ENCODE measurements at regions not wholly inside any gene's neighbourhood (a gene's known extent, or its start where the extent isn't known, plus 50 kb on each side); places are given as distances from the start of the nearest gene placed in this dataset.
"Not testable (repeated sequence)": the region's sequence is repeated elsewhere in the genome, so short reads cannot be mapped to it uniquely, and the experiment has no call there.

- peak overlapping the region; percentile 82 for H3K4me3 ChIP-seq (ENCODE audit: low read depth, low read length)
Measured at GRCh38 chr1:148309940-148310500, 157.9 kb upstream of the NBPF11 start.

GRCh38 chr1:148308832-148309458 is 156.9 kb upstream of the NBPF11 start:
- peak overlapping the region; percentile 82 for H3K4me3 ChIP-seq (ENCODE audit: low read depth, low read length)

More at GRCh38 chr1:148309940-148310500, 157.9 kb upstream of the NBPF11 start:
- Histone ChIP-seq H3K4me1 (ENCODE audit: control insufficient read depth, insufficient read depth, low read length) (peaks cover 7% of the 10 kb centered on the region; the same call in 1 of the 2 replicates), H3K9ac (ENCODE audit: low read depth, low read length) (peak overlapping the region; percentile 7; the same call in 1 of the 2 replicates), H3K36me3 (ENCODE audit: control insufficient read depth, insufficient read depth, low read length) (no peaks in the 10 kb centered on the region), H3K27ac (ENCODE audit: low read depth, low read length) (no peak overlapping the region), H3K27me3 (ENCODE audit: control insufficient read depth, insufficient read depth, low read length) (peaks cover 65% of the 10 kb centered on the region), H3K9me3 (ENCODE audit: control insufficient read depth, insufficient read depth, low read length) (no peaks in the 10 kb centered on the region)

DNA sequence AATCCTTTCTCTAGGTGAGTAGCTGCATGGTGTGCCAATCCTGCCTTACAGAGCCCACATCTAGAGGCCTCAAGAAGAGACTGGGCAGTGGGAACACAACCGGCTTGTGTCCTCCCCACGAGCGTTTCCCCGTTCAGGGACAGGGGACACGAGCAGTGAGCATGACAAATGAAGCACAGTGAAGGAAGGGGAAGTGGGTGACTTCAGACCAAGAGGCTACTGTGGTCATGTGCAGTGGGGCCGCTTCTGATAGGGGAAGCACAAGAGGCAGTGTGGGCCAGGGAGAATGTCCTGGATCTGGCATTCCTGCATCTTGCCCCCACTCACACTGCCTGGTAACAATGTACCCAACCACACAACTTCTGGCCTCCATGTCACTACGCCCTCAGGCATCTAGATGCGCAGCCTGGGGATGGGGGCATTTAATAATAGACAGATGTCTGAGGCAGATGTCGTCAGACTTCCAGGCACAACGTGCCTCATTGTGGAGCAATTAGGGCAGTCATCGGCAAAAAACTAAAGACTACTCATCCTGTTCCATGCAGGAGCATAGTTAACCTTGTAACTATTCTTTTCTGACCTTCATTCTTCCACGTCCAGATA is 155.6 kb upstream of the NBPF11 start:
- Histone ChIP-seq H3K4me1 (ENCODE audit: control insufficient read depth, insufficient read depth, low read length) (peaks cover 11% of the 10 kb centered on the region; the same call in 1 of the 2 replicates), H3K27ac (ENCODE audit: low read depth, low read length) (no peak overlapping the region), H3K9me3 (ENCODE audit: control insufficient read depth, insufficient read depth, low read length) (no peaks in the 10 kb centered on the region), H3K27me3 (ENCODE audit: control insufficient read depth, insufficient read depth, low read length) (peaks cover 58% of the 10 kb centered on the region), H3K36me3 (ENCODE audit: control insufficient read depth, insufficient read depth, low read length) (no peaks in the 10 kb centered on the region), H3K4me3 (ENCODE audit: low read depth, low read length) (no peak overlapping the region), H3K9ac (ENCODE audit: low read depth, low read length) (no peak overlapping the region)

More at GRCh38 chr1:148308832-148309458, 156.9 kb upstream of the NBPF11 start:
- H3K4me1 ChIP-seq (ENCODE audit: control insufficient read depth, insufficient read depth, low read length) = peaks cover 11% of the 10 kb centered on the region; the same call in 1 of the 2 replicates
- H3K36me3 ChIP-seq (ENCODE audit: control insufficient read depth, insufficient read depth, low read length) = no peaks in the 10 kb centered on the region
- no peaks in the 10 kb centered on the region for H3K9me3 ChIP-seq (ENCODE audit: control insufficient read depth, insufficient read depth, low read length)
- H3K27ac ChIP-seq (ENCODE audit: low read depth, low read length) = no peak overlapping the region
- no peak overlapping the region for H3K9ac ChIP-seq (ENCODE audit: low read depth, low read length)
- H3K27me3 ChIP-seq (ENCODE audit: control insufficient read depth, insufficient read depth, low read length) = peaks cover 59% of the 10 kb centered on the region

- H3K9me3 ChIP-seq (ENCODE audit: control insufficient read depth, insufficient read depth, low read length); H3K4me1 ChIP-seq (ENCODE audit: control insufficient read depth, insufficient read depth, low read length); H3K9ac ChIP-seq (ENCODE audit: low read depth, low read length); H3K27ac ChIP-seq (ENCODE audit: low read depth, low read length); H3K4me3 ChIP-seq (ENCODE audit: low read depth, low read length); H3K36me3 ChIP-seq (ENCODE audit: control insufficient read depth, insufficient read depth, low read length): not testable (repeated sequence)
- H3K27me3 ChIP-seq (ENCODE audit: control insufficient read depth, insufficient read depth, low read length) = peaks cover 31% of the 10 kb centered on the region
Measured at GRCh38 chr1:148304935-148305334, 152.9 kb upstream of the NBPF11 start.

GRCh38 chr1:148302586-148303364 is 150.7 kb upstream of the NBPF11 start:
- peak overlapping the region; percentile 46; the same call in 1 of the 2 replicates for H3K9ac ChIP-seq (ENCODE audit: low read depth, low read length)
- H3K27me3 ChIP-seq (ENCODE audit: control insufficient read depth, insufficient read depth, low read length); H3K27ac ChIP-seq (ENCODE audit: low read depth, low read length); H3K36me3 ChIP-seq (ENCODE audit: control insufficient read depth, insufficient read depth, low read length); H3K4me1 ChIP-seq (ENCODE audit: control insufficient read depth, insufficient read depth, low read length); H3K9me3 ChIP-seq (ENCODE audit: control insufficient read depth, insufficient read depth, low read length): not testable (repeated sequence)
- peak overlapping the region; percentile 69 for H3K4me3 ChIP-seq (ENCODE audit: low read depth, low read length)

DNA sequence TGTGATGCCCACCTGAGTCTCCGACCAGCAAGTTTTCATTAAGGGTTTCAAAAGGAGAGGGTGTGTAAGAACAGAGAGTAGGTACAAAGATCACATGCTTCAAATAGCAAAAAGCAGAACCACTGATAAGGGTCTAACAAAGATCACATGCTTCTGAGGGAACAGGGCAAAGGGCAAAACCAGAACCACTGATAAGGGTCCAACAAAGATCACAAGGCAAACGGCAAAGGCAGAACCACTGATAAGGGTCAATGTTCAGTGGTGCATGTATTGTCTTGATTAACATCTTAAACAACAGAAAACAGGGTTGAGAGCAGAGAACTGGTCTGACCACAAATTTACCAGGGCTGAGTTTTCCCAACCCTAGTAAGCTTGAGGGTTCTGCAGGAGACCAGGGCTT is 145.8 kb upstream of the NBPF11 start:
- not testable (repeated sequence) for H3K9me3 ChIP-seq (ENCODE audit: control insufficient read depth, insufficient read depth, low read length); H3K4me1 ChIP-seq (ENCODE audit: control insufficient read depth, insufficient read depth, low read length); H3K27ac ChIP-seq (ENCODE audit: low read depth, low read length); H3K36me3 ChIP-seq (ENCODE audit: control insufficient read depth, insufficient read depth, low read length); H3K27me3 ChIP-seq (ENCODE audit: control insufficient read depth, insufficient read depth, low read length); H3K9ac ChIP-seq (ENCODE audit: low read depth, low read length); H3K4me3 ChIP-seq (ENCODE audit: low read depth, low read length)

DNA sequence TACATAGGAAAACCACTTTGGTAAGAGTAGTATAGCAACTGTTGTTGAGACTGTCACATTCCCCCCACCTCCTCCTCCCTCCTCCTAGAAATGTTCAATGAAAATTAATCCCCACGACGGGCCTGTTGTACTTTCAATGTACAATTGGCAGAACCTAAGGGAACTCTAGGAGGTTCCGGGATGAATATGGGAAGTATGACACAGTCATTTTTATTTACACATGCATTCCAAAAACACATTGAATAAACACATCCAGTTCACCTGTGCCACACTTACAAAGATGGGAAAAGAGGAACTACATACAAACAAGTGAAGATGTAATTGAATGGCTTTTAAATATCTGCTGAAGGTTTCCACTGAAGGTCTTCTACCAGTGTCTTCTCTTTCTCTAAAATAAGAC is 144.4 kb upstream of the NBPF11 start:
- Histone ChIP-seq H3K27ac (ENCODE audit: low read depth, low read length) (no peak overlapping the region), H3K9ac (ENCODE audit: low read depth, low read length) (no peak overlapping the region), H3K9me3 (ENCODE audit: control insufficient read depth, insufficient read depth, low read length) (no peaks in the 10 kb centered on the region), H3K36me3 (ENCODE audit: control insufficient read depth, insufficient read depth, low read length) (no peaks in the 10 kb centered on the region), H3K27me3 (ENCODE audit: control insufficient read depth, insufficient read depth, low read length) (no peaks in the 10 kb centered on the region), H3K4me3 (ENCODE audit: low read depth, low read length) (no peak overlapping the region), H3K4me1 (ENCODE audit: control insufficient read depth, insufficient read depth, low read length) (no peaks in the 10 kb centered on the region)

DNA sequence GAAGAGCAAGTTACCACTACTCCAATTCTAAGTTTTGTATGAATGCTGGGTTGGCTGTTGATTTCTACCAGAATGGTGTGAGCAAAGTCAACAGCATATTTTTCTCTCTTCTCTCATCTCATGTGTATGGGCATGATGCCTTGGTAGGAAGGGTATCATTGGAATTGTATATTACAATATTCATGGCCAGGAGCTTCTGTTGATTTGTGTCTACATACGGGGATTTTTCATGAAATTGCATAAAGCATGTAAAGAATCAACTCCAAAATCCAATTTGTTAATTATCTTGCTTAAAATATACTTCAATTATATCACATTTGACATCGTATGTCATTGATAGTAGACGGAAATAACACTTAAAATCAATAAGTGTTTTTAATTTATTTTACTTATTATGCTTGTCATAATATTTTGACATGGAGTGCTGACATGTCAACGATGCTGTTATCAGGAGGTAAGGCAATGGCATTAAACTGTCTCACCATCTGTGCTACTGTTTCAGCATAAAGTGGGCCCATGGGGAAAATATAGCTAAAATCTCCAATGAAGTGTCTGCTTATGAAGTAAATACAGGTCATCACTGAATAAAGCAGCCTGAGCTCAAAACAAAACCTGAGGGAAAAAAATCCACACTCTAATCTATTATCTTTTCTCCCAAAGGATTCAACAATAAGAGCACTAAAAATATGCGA is 142.2 kb upstream of the NBPF11 start:
- no peak overlapping the region for H3K9ac ChIP-seq (ENCODE audit: low read depth, low read length)
- H3K9me3 ChIP-seq (ENCODE audit: control insufficient read depth, insufficient read depth, low read length) = no peaks in the 10 kb centered on the region
- no peak overlapping the region for H3K4me3 ChIP-seq (ENCODE audit: low read depth, low read length)
- H3K36me3 ChIP-seq (ENCODE audit: control insufficient read depth, insufficient read depth, low read length) = no peaks in the 10 kb centered on the region
- no peaks in the 10 kb centered on the region for H3K27me3 ChIP-seq (ENCODE audit: control insufficient read depth, insufficient read depth, low read length)
- no peaks in the 10 kb centered on the region for H3K4me1 ChIP-seq (ENCODE audit: control insufficient read depth, insufficient read depth, low read length)
- no peak overlapping the region for H3K27ac ChIP-seq (ENCODE audit: low read depth, low read length)

DNA sequence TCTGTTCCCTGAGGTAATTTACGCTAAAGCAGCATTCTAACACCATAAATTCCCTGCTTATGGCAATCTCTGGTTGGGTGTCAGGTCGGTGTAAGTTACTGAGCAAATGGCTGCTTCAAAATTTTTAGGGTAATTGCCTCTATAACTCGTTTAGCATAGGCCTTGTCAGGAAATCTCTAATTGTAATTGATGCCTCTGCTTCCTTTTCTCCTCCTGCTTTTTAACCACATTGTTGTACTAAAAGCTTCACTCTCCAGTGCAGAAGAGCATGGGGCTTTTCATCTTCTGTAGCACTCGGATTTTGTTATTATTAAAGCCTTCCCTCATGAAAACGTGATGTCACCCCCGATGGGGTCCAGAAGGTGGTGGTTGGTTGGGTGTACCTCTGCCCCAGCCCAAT is 141.6 kb upstream of the NBPF11 start:
- H3K27ac ChIP-seq (ENCODE audit: low read depth, low read length) = no peak overlapping the region
- no peak overlapping the region for H3K9ac ChIP-seq (ENCODE audit: low read depth, low read length)
- H3K27me3 ChIP-seq (ENCODE audit: control insufficient read depth, insufficient read depth, low read length) = no peaks in the 10 kb centered on the region
- H3K9me3 ChIP-seq (ENCODE audit: control insufficient read depth, insufficient read depth, low read length) = no peaks in the 10 kb centered on the region
- H3K4me1 ChIP-seq (ENCODE audit: control insufficient read depth, insufficient read depth, low read length) = no peaks in the 10 kb centered on the region
- H3K36me3 ChIP-seq (ENCODE audit: control insufficient read depth, insufficient read depth, low read length) = no peaks in the 10 kb centered on the region
- H3K4me3 ChIP-seq (ENCODE audit: low read depth, low read length) = no peak overlapping the region

DNA sequence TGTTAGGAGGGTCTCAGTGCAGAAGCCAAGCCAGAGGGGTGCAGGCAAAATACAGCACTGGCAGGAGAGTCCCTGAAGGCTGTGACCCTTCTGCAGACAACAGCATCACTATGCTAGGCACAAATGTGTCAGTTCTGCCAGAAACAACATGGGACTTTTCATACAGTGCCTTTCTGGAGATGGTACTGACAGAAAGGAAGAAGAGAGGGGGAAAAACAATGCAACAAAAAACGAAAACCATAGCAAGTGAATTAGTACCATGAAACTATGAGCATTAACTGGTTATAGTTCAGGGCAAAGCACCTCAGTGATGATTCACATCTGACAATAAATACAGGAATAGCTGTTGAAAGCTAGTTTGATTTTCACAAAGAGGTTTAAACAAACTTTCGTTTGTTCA is 140.8 kb upstream of the NBPF11 start:
- H3K4me3 ChIP-seq (ENCODE audit: low read depth, low read length) = no peak overlapping the region
- no peaks in the 10 kb centered on the region for H3K36me3 ChIP-seq (ENCODE audit: control insufficient read depth, insufficient read depth, low read length)
- no peaks in the 10 kb centered on the region for H3K27me3 ChIP-seq (ENCODE audit: control insufficient read depth, insufficient read depth, low read length)
- H3K27ac ChIP-seq (ENCODE audit: low read depth, low read length) = no peak overlapping the region
- no peak overlapping the region for H3K9ac ChIP-seq (ENCODE audit: low read depth, low read length)
- H3K9me3 ChIP-seq (ENCODE audit: control insufficient read depth, insufficient read depth, low read length) = no peaks in the 10 kb centered on the region
- no peaks in the 10 kb centered on the region for H3K4me1 ChIP-seq (ENCODE audit: control insufficient read depth, insufficient read depth, low read length)

Data from HUES48 (cell line).